IMR-90 (cell line): ENCODE measurements at regions not wholly inside any gene's neighbourhood (a gene's known extent, or its start where the extent isn't known, plus 50 kb on each side); places are given as distances from the start of the nearest gene placed in this dataset.

Experiments used
- ATAC-seq: fragments of 200-7000 bp; cut with Tn5 transposase; 2 replicates; pipeline ENCODE4 v1.9.1; 2020; ENCODE audit warnings: low read depth, mild to moderate bottlenecking, moderate library complexity
- BruUV-seq: library from RNA; stranded (reverse); fragments of 400-500 nt; replicated peaks from 2 replicates; lab custom pipeline; 2021; lab: Mats Ljungman, UMichigan
- CTCF ChIA-PET: fragments of 300-600 bp; formaldehyde crosslinking; extraction: SDS; loops from one replicate; lab custom pipeline; 2021; ENCODE audit warnings: antibody characterized with exemption; lab: Yijun Ruan, JAX
- POLR2A ChIA-PET: fragments of 300-600 bp; sonication (Branson Sonifier 250); formaldehyde crosslinking; loops from one replicate; lab custom pipeline; 2022; ENCODE audit warnings: antibody characterized with exemption; ENCODE audit not compliant: unreplicated experiment; lab: Charles Lee
- DNase-seq: peaks from one replicate; pipeline ENCODE4 v3.0.0; 2013
- H2AFZ ChIP-seq: replicated peaks from 2 replicates; pipeline ENCODE3; 2013; ENCODE audit warnings: low read length, mild to moderate bottlenecking; ENCODE audit not compliant: poor library complexity
- H2AK5ac ChIP-seq: 2 replicates; pipeline ENCODE4 v1.6.1; 2013; ENCODE audit warnings: low read depth, low read length, inconsistent platforms
- H2AK9ac ChIP-seq: replicated peaks from 2 replicates; pipeline ENCODE3; 2013; ENCODE audit warnings: mild to moderate bottlenecking, low read depth, low read length, moderate library complexity; ENCODE audit not compliant: poor library complexity
- H2BK120ac ChIP-seq: 2 replicates; pipeline ENCODE4 v1.6.1; 2013; ENCODE audit warnings: low read depth, low read length, inconsistent platforms
- H2BK15ac ChIP-seq: 3 replicates; pipeline ENCODE4 v1.6.1; 2013; ENCODE audit warnings: low read depth, low read length, inconsistent platforms
- H2BK20ac ChIP-seq: 2 replicates; pipeline ENCODE4 v1.6.1; 2013; ENCODE audit warnings: low read depth, mild to moderate bottlenecking, inconsistent platforms, low read length, moderate library complexity
- H2BK5ac ChIP-seq: 2 replicates; pipeline ENCODE4 v1.6.1; 2013; ENCODE audit warnings: mild to moderate bottlenecking, low read depth, low read length, inconsistent platforms; ENCODE audit not compliant: poor library complexity, severe bottlenecking
- H3K14ac ChIP-seq: replicated peaks from 2 replicates; pipeline ENCODE4 v1.6.1; 2013; ENCODE audit warnings: low read depth, low read length, inconsistent platforms
- H3K18ac ChIP-seq: 2 replicates; pipeline ENCODE4 v1.6.1; 2013; ENCODE audit warnings: low read depth, low read length, control low read depth
- H3K23ac ChIP-seq: 2 replicates; pipeline ENCODE4 v1.6.1; 2013; ENCODE audit warnings: low read depth, low read length, inconsistent platforms
- H3K27ac ChIP-seq: 2 replicates; pipeline ENCODE4 v1.5.1; 2013; ENCODE audit warnings: mild to moderate bottlenecking, control low read depth, low read length; ENCODE audit not compliant: insufficient read depth
- H3K27me3 ChIP-seq: 2 replicates; pipeline ENCODE4 v1.6.1; 2013; ENCODE audit warnings: low read length; ENCODE audit not compliant: control insufficient read depth, insufficient read depth
- H3K36me3 ChIP-seq: 2 replicates; pipeline ENCODE4 v1.6.1; 2013; ENCODE audit warnings: low read length, mixed read lengths; ENCODE audit not compliant: control insufficient read depth, insufficient read depth
- H3K4ac ChIP-seq: 2 replicates; pipeline ENCODE4 v1.6.1; 2013; ENCODE audit warnings: low read depth, low read length, inconsistent platforms
- H3K4me1 ChIP-seq: 2 replicates; pipeline ENCODE4 v1.6.1; 2013; ENCODE audit warnings: low read length, mixed read lengths; ENCODE audit not compliant: control insufficient read depth, insufficient read depth
- H3K4me2 ChIP-seq: 2 replicates; pipeline ENCODE4 v1.6.1; 2013; ENCODE audit warnings: low read depth, mild to moderate bottlenecking, control low read depth, low read length, moderate library complexity
- H3K4me3 ChIP-seq: 2 replicates; pipeline ENCODE4 v1.5.1; 2013; ENCODE audit warnings: low read depth, mild to moderate bottlenecking, control low read depth, low read length, moderate library complexity; ENCODE audit not compliant: insufficient read depth
- H3K56ac ChIP-seq: 2 replicates; pipeline ENCODE4 v1.6.1; 2013; ENCODE audit warnings: low read length, inconsistent platforms; ENCODE audit not compliant: insufficient read depth; ENCODE audit errors: extremely low read depth
- H3K79me1 ChIP-seq, 2 experiments: 2 replicates each; pipeline ENCODE4 v1.6.1; 2013; ENCODE audit warnings: low read length in 2 of 2, inconsistent platforms in 1 of 2, low read depth in 1 of 2
- H3K9ac ChIP-seq: 2 replicates; pipeline ENCODE4 v1.6.1; 2013; ENCODE audit warnings: low read depth, low read length, control low read depth
- H3K9me1 ChIP-seq: 2 replicates; pipeline ENCODE4 v1.6.1; 2013; ENCODE audit warnings: low read length, inconsistent platforms; ENCODE audit not compliant: insufficient read depth
- H3K9me3 ChIP-seq: 2 replicates; pipeline ENCODE4 v1.6.1; 2013; ENCODE audit warnings: low read length; ENCODE audit not compliant: control insufficient read depth, insufficient read depth
- H4K20me1 ChIP-seq: 2 replicates; pipeline ENCODE4 v1.6.1; 2013; ENCODE audit warnings: low read length, inconsistent platforms; ENCODE audit not compliant: insufficient read depth
- H4K5ac ChIP-seq: 2 replicates; pipeline ENCODE4 v1.6.1; 2013; ENCODE audit warnings: mild to moderate bottlenecking, low read depth, low read length, control low read depth
- H4K8ac ChIP-seq, 2 experiments: 2 replicates each; pipeline ENCODE4 v1.6.1; 2013; ENCODE audit warnings: low read depth in 2 of 2, low read length in 2 of 2, control low read depth in 1 of 2, inconsistent platforms in 1 of 2
- H4K91ac ChIP-seq: 2 replicates; pipeline ENCODE4 v1.6.1; 2013; ENCODE audit warnings: low read depth, low read length, inconsistent platforms; ENCODE audit not compliant: insufficient read depth
- BHLHE40 ChIP-seq: fragments of 150-350 bp; IDR thresholded peaks from 2 replicates; pipeline ENCODE4 v1.6.1; 2016; ENCODE audit warnings: mild to moderate bottlenecking, low read depth, low read length
- CEBPB ChIP-seq: IDR thresholded peaks from 2 replicates; pipeline ENCODE4 v1.6.1; 2012; ENCODE audit warnings: low read depth, low read length, improper control_type of control experiment
- CHD1 ChIP-seq: IDR thresholded peaks from 2 replicates; pipeline ENCODE4 v1.6.1; 2012; ENCODE audit warnings: low read depth, low read length, improper control_type of control experiment
- MAZ ChIP-seq: IDR thresholded peaks from 2 replicates; pipeline ENCODE4 v1.6.1; 2012; ENCODE audit warnings: low read depth, mild to moderate bottlenecking, low read length, improper control_type of control experiment, moderate library complexity, borderline replicate concordance
- MXI1 ChIP-seq: IDR thresholded peaks from 2 replicates; pipeline ENCODE4 v1.6.1; 2012; ENCODE audit warnings: low read depth, mild to moderate bottlenecking, low read length, moderate library complexity, borderline replicate concordance
- NFE2L2 ChIP-seq: fragments of 150-350 bp; IDR thresholded peaks from 2 replicates; pipeline ENCODE4 v1.6.1; 2016; ENCODE audit warnings: low read depth, mild to moderate bottlenecking, low read length
- POLR2A ChIP-seq: IDR thresholded peaks from 2 replicates; pipeline ENCODE4 v1.6.1; 2012; ENCODE audit warnings: mild to moderate bottlenecking, low read depth, low read length
- RAD21 ChIP-seq: IDR thresholded peaks from 2 replicates; pipeline ENCODE4 v1.6.1; 2012; ENCODE audit warnings: low read length, improper control_type of control experiment
- RFX5 ChIP-seq: IDR thresholded peaks from 2 replicates; pipeline ENCODE4 v1.8.0; 2012; ENCODE audit warnings: low read depth, mild to moderate bottlenecking, low read length, moderate library complexity
- WGBS, 2 experiments: methylation state at CpG; one replicate each; pipeline versions ENCODE4 v1.1.5 to v1.1.7; 2013; ENCODE audit warnings: missing lambda C conversion rate in 2 of 2; ENCODE audit not compliant: insufficient read length in 1 of 2; ENCODE audit errors: extremely low coverage in 2 of 2; 5-methylcytosine and 5-hydroxymethylcytosine counted together
- dilution Hi-C: fragments of 300-500 bp; cut with HindIII; formaldehyde crosslinking; loops from one replicate; pipeline ENCODE4 v1.14.3; 2018; ENCODE audit warnings: low sequenced_read_pairs; ENCODE audit not compliant: unreplicated experiment
- in situ Hi-C: fragments of 300-500 bp; cut with MboI; formaldehyde crosslinking; loops from 3 replicates; pipeline ENCODE4 v1.14.3; 2019; ENCODE audit warnings: low sequenced_read_pairs, inconsistent platforms, mixed read lengths
- intact Hi-C: fragments of 100-400 bp; cut with micrococcal nuclease; formaldehyde crosslinking; loops from 2 replicates; pipeline ENCODE4 v1.10.0; 2022
- TF ChIP-seq, protein P1 (sequence below): fragments of 150-350 bp; IDR thresholded peaks from 2 replicates; pipeline ENCODE4 v1.6.1; 2016; ENCODE audit warnings: low read depth, mild to moderate bottlenecking, low read length, moderate library complexity, borderline replicate concordance
- TF ChIP-seq, protein P2 (sequence below): conservative IDR thresholded peaks from 2 replicates; pipeline ENCODE4 v1.5.1; 2012; ENCODE audit warnings: mild to moderate bottlenecking, low read depth, low read length, improper control_type of control experiment

DNA sequence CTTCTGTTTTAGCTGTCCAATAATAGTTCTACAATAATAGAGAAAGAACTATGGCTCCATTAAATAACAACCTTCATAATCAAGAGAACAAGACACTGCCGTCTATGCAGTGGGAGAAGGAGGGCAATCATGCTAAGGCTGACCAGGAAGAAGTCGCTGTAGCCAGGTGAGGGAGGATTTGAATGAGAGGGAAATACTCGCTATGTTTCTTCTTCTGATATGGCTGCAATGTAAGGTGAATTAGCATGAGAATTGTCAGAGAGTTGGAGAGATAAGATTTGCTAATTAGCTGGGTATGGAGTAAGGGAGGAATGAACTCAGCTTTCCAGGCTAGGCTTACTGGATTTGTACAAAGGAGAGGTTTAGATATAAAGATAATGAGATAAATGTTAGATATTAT, 555.4 kb upstream of the ZNF385D start:
- H3K18ac ChIP-seq: no peak overlapping the region
- no peak overlapping the region for H2BK120ac ChIP-seq
- H3K9me1 ChIP-seq: no peaks in the 10 kb centered on the region
- H2BK20ac ChIP-seq: no peak overlapping the region
- no peaks in the 10 kb centered on the region for H3K79me1 ChIP-seq
- no peak for DNase-seq
- H3K27me3 ChIP-seq: no peaks in the 10 kb centered on the region
- no peaks in the 10 kb centered on the region for H3K4me1 ChIP-seq
- no peak overlapping the region for H3K4ac ChIP-seq
- H3K23ac ChIP-seq: no peak overlapping the region
- H4K91ac ChIP-seq: no peak overlapping the region
- H4K20me1 ChIP-seq: no peaks in the 10 kb centered on the region
- no TSS peak for BruUV-seq
- H2AFZ ChIP-seq: no peak overlapping the region
- TF ChIP-seq, protein P1, sequence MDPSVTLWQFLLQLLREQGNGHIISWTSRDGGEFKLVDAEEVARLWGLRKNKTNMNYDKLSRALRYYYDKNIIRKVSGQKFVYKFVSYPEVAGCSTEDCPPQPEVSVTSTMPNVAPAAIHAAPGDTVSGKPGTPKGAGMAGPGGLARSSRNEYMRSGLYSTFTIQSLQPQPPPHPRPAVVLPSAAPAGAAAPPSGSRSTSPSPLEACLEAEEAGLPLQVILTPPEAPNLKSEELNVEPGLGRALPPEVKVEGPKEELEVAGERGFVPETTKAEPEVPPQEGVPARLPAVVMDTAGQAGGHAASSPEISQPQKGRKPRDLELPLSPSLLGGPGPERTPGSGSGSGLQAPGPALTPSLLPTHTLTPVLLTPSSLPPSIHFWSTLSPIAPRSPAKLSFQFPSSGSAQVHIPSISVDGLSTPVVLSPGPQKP: no peak
- TF ChIP-seq RAD21 (no peak), NFE2L2 (no peak), MAZ (no peak), CHD1 (no peak), RFX5 (no peak), MXI1 (no peak), POLR2A (no peak), BHLHE40 (no peak), CEBPB (no peak)
- TF ChIP-seq, protein P2, sequence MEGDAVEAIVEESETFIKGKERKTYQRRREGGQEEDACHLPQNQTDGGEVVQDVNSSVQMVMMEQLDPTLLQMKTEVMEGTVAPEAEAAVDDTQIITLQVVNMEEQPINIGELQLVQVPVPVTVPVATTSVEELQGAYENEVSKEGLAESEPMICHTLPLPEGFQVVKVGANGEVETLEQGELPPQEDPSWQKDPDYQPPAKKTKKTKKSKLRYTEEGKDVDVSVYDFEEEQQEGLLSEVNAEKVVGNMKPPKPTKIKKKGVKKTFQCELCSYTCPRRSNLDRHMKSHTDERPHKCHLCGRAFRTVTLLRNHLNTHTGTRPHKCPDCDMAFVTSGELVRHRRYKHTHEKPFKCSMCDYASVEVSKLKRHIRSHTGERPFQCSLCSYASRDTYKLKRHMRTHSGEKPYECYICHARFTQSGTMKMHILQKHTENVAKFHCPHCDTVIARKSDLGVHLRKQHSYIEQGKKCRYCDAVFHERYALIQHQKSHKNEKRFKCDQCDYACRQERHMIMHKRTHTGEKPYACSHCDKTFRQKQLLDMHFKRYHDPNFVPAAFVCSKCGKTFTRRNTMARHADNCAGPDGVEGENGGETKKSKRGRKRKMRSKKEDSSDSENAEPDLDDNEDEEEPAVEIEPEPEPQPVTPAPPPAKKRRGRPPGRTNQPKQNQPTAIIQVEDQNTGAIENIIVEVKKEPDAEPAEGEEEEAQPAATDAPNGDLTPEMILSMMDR: no peak
- CTCF ChIA-PET: no interaction called here
- 50% methylated on average over 1 of the region's 3 CpGs; no CpG with 5 or more reads in 1 of the 2 experiments for WGBS, 2 experiments
- no peak overlapping the region for H3K4me3 ChIP-seq
- H4K5ac ChIP-seq: no peak overlapping the region
- intact Hi-C loops: no loop called here
- H3K36me3 ChIP-seq: no peaks in the 10 kb centered on the region
- H3K27ac ChIP-seq: no peak overlapping the region
- no peak overlapping the region for H2AK5ac ChIP-seq
- no peak overlapping the region for H3K14ac ChIP-seq
- H2AK9ac ChIP-seq: no peak overlapping the region
- dilution Hi-C loops: no loop called here
- no peak overlapping the region for H3K4me2 ChIP-seq
- POLR2A ChIA-PET: no interaction called here
- H3K56ac ChIP-seq: no peak overlapping the region
- H3K9ac ChIP-seq: no peak overlapping the region
- no peak for ATAC-seq
- H2BK15ac ChIP-seq: no peak overlapping the region
- in situ Hi-C loops: no loop called here
- no peak overlapping the region for H4K8ac ChIP-seq
- H3K9me3 ChIP-seq: peaks cover 3% of the 10 kb centered on the region; the same call in 1 of the 2 replicates
- H2BK5ac ChIP-seq: no peak overlapping the region
